GM13976 (cell line): ENCODE measurements at regions not wholly inside any gene's neighbourhood (a gene's known extent, or its start where the extent isn't known, plus 50 kb on each side); places are given as distances from the start of the nearest gene placed in this dataset.

Source experiments
- DNase-seq: peaks from one replicate; pipeline ENCODE4 v3.0.0; 2012; ENCODE audit warnings: low spot score
- in situ Hi-C: fragments of 300-500 bp; cut with MboI; formaldehyde crosslinking; loops from one replicate; pipeline ENCODE4 v1.12.0; 2022; ENCODE audit warnings: low sequenced_read_pairs, mixed read lengths, inconsistent platforms; ENCODE audit not compliant: unreplicated experiment
- TF ChIP-seq, protein P1 (sequence below): IDR thresholded peaks from 2 replicates; pipeline ENCODE4 v1.5.1; 2012; ENCODE audit warnings: borderline replicate concordance, mild to moderate bottlenecking; ENCODE audit not compliant: insufficient read depth; ENCODE audit errors: extremely low read depth, missing control alignments, control extremely low read depth

- TF ChIP-seq, protein P1, sequence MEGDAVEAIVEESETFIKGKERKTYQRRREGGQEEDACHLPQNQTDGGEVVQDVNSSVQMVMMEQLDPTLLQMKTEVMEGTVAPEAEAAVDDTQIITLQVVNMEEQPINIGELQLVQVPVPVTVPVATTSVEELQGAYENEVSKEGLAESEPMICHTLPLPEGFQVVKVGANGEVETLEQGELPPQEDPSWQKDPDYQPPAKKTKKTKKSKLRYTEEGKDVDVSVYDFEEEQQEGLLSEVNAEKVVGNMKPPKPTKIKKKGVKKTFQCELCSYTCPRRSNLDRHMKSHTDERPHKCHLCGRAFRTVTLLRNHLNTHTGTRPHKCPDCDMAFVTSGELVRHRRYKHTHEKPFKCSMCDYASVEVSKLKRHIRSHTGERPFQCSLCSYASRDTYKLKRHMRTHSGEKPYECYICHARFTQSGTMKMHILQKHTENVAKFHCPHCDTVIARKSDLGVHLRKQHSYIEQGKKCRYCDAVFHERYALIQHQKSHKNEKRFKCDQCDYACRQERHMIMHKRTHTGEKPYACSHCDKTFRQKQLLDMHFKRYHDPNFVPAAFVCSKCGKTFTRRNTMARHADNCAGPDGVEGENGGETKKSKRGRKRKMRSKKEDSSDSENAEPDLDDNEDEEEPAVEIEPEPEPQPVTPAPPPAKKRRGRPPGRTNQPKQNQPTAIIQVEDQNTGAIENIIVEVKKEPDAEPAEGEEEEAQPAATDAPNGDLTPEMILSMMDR, result no peak
- DNase-seq, result no peak
- in situ Hi-C loops, result no loop called here
Observed at GRCh38 chr15:35678774-35679173, 132.8 kb upstream of the DPH6 start.

DNA sequence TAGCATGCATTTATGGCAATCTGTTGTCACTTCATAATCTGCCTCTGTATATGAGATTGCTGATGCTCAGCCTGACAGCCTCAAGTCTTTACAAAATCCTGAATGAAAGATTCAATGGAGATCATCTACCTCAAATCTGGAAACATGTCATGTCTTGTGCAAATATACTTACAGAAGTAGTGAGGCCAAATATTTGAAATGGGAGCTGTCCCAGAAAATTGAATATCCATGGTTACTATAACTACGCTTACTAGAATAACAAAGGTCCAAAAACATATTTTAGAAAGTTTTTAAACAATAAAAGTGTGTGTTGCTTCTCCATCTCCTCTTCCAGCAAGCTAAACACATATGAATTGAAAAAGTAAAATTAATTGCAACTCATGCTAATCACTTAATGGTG is 133.2 kb upstream of the DPH6 start:
- TF ChIP-seq, protein P1, result no peak
- in situ Hi-C loops, result no loop called here

DNA sequence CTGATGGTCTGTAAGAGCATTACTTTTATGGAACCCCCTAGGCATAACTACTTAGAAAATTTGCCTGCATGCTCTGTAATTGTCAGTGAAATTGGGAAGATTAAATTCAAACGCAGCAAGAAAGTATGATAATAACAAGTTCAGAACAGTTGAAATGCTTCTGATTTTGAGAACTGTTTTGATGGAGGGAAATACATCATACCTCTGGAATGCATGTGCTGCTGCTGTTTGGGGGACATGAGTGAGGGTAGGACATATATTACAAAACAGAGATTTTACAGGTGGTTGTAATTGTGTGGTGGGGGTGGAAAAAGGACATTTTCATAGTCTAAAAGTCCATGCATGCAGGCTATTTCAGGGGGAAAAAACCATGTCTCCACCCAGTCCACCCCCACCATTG is 135.0 kb upstream of the DPH6 start:
- no peak for DNase-seq
- in situ Hi-C loops, result no loop called here
- TF ChIP-seq, protein P1, result no peak

More for the DNA sequence above, 133.2 kb upstream of the DPH6 start:
- no peak for DNase-seq

DNA sequence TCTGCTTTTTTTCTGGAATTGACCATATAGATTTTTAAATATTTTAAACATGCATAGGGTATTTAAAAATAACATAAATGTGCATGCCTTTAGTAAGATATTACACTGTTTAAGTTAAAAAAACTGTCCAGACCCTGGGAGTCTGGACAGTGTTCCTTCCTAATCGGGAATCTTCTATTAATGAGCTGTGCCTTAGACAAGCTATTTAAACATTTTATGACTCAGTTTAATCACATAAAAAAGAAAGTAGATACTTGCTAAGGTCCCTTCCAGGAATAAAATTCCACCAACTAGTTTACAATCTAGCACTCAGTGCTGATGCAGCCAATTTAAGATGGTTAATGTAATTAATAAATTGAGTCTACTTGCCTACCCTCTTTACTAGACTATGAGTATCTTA is 140.4 kb upstream of the DPH6 start:
- DNase-seq, result no peak
- in situ Hi-C loops, result no loop called here
- TF ChIP-seq, protein P1, result no peak

GRCh38 chr15:35689266-35689665 is 143.3 kb upstream of the DPH6 start:
- DNase-seq, result no peak
- TF ChIP-seq, protein P1, result no peak
- in situ Hi-C loops, result no loop called here

DNA sequence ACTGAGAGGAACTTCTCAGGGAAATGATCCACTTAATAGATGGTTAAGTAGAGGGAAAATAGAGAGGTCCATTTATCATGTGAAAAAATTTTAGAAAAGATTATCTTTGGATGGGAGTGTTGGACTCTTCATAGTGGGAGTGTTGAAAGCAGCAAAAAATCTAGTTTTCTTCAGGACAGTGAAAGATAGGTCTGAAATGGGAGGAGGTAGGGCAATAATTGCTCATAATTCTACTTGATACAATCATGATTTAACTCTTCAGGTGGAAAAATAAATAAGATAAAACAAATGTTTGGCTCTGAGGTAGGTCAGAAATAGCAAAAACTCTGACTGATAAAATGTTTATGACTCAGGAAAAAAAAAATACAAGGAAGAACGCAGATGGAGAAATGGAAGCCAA is 144.1 kb upstream of the DPH6 start:
- TF ChIP-seq, protein P1, result no peak
- in situ Hi-C loops, result no loop called here
- DNase-seq, result no peak

GRCh38 chr15:35690698-35691116 is 144.7 kb upstream of the DPH6 start:
- in situ Hi-C loops, result no loop called here
- DNase-seq, result no peak

More at GRCh38 chr15:35690698-35691116, 144.7 kb upstream of the DPH6 start:
- TF ChIP-seq, protein P1, result no peak
